Subcutaneous abdominal adipose tissue (tissue), 5 donors: ENCODE measurements at regions not wholly inside any gene's neighbourhood (a gene's known extent, or its start where the extent isn't known, plus 50 kb on each side); places are given as distances from the start of the nearest gene placed in this dataset.
"Not testable (repeated sequence)": the region's sequence is repeated elsewhere in the genome, so short reads cannot be mapped to it uniquely, and the experiment has no call there.

Experiments
- H3K27ac ChIP-seq: one replicate; pipeline ENCODE4 v1.7.0; 2013; ENCODE audit warnings: low read depth, mild to moderate bottlenecking, inconsistent platforms, low read length, moderate library complexity
- H3K27me3 ChIP-seq, 5 donors: one replicate each; pipeline ENCODE4 v1.7.0; 2013; ENCODE audit warnings: low read length in 5 of 5, inconsistent platforms in 1 of 5; ENCODE audit not compliant: control insufficient read depth in 5 of 5, insufficient read depth in 4 of 5
- H3K36me3 ChIP-seq, 5 donors: one replicate each; pipeline ENCODE4 v1.7.0; 2013; ENCODE audit warnings: low read length in 5 of 5; ENCODE audit not compliant: control insufficient read depth in 5 of 5, insufficient read depth in 5 of 5
- H3K4me1 ChIP-seq, 5 donors: one replicate each; pipeline ENCODE4 v1.7.0; 2013; ENCODE audit warnings: low read length in 5 of 5, mild to moderate bottlenecking in 3 of 5, moderate library complexity in 1 of 5; ENCODE audit not compliant: control insufficient read depth in 5 of 5, insufficient read depth in 5 of 5
- H3K4me3 ChIP-seq, 5 donors: one replicate each; pipeline ENCODE4 v1.7.0; 2013; ENCODE audit warnings: low read length in 5 of 5, low read depth in 1 of 5
- H3K9ac ChIP-seq, 5 donors: one replicate each; pipeline ENCODE4 v1.7.0; 2013; ENCODE audit warnings: low read length in 5 of 5, mild to moderate bottlenecking in 4 of 5, moderate library complexity in 3 of 5
- H3K9me3 ChIP-seq, 5 donors: one replicate each; pipeline ENCODE4 v1.7.0; 2013; ENCODE audit warnings: low read length in 5 of 5; ENCODE audit not compliant: control insufficient read depth in 5 of 5
- donor health status: healthy.
- donor health status: healthy.
- donor health status: healthy.
- donor health status: healthy.
- donor health status: healthy.

GRCh38 chr16:64272028-64272427, 849.8 kb downstream of the CDH11 start:
- Histone ChIP-seq H3K9me3 (peaks cover 0 to 4% (median 0%) of the 10 kb centered on the region in 5 donors), H3K27me3 (no peaks in the 10 kb centered on the region), H3K36me3 (no peaks in the 10 kb centered on the region), H3K4me1 (no peaks in the 10 kb centered on the region), H3K27ac (no peak overlapping the region), H3K4me3 (no peak overlapping the region), H3K9ac (no peak overlapping the region)

GRCh38 chr16:64269756-64270155, 852.1 kb downstream of the CDH11 start:
- Histone ChIP-seq H3K27me3 (no peaks in the 10 kb centered on the region), H3K27ac (no peak overlapping the region), H3K4me3 (no peak overlapping the region), H3K9me3 (peaks cover 0 to 4% (median 0%) of the 10 kb centered on the region in 5 donors), H3K36me3 (no peaks in the 10 kb centered on the region), H3K4me1 (no peaks in the 10 kb centered on the region), H3K9ac (no peak overlapping the region)

GRCh38 chr16:64265756-64266155, 856.1 kb downstream of the CDH11 start:
- no peak overlapping the region for H3K27ac ChIP-seq

GRCh38 chr16:64260631-64261401, 861.0 kb downstream of the CDH11 start:
- not testable (repeated sequence) for H3K9ac ChIP-seq, H3K27ac ChIP-seq, H3K36me3 ChIP-seq, H3K4me3 ChIP-seq, H3K4me1 ChIP-seq, H3K9me3 ChIP-seq, H3K27me3 ChIP-seq

More at GRCh38 chr16:64265756-64266155, 856.1 kb downstream of the CDH11 start:
- no peaks in the 10 kb centered on the region for H3K27me3 ChIP-seq
- H3K36me3 ChIP-seq = no peaks in the 10 kb centered on the region
- H3K9me3 ChIP-seq = peaks cover 0 to 4% (median 0%) of the 10 kb centered on the region in 5 donors
- H3K4me1 ChIP-seq = no peaks in the 10 kb centered on the region
- no peak overlapping the region for H3K4me3 ChIP-seq
- H3K9ac ChIP-seq = no peak overlapping the region

GRCh38 chr16:64254443-64255367, 867.2 kb downstream of the CDH11 start:
- Histone ChIP-seq H3K9ac (no peak overlapping the region), H3K4me3 (no peak overlapping the region), H3K36me3 (no peaks in the 10 kb centered on the region), H3K9me3 (no peaks in the 10 kb centered on the region), H3K4me1 (peaks cover 0 to 3% (median 0%) of the 10 kb centered on the region in 5 donors), H3K27me3 (no peaks in the 10 kb centered on the region), H3K27ac (no peak overlapping the region)

GRCh38 chr16:64253525-64253924, 868.3 kb downstream of the CDH11 start:
- Histone ChIP-seq H3K4me3 (no peak overlapping the region), H3K9ac (no peak overlapping the region)

GRCh38 chr16:64253096-64253495, 868.8 kb downstream of the CDH11 start:
- peaks cover 0 to 3% (median 0%) of the 10 kb centered on the region in 5 donors for H3K4me1 ChIP-seq
- no peaks in the 10 kb centered on the region for H3K27me3 ChIP-seq
- no peak overlapping the region for H3K4me3 ChIP-seq
- H3K36me3 ChIP-seq = no peaks in the 10 kb centered on the region
- H3K9me3 ChIP-seq = no peaks in the 10 kb centered on the region
- H3K27ac ChIP-seq = no peak overlapping the region
- H3K9ac ChIP-seq = no peak overlapping the region

More at GRCh38 chr16:64253525-64253924, 868.3 kb downstream of the CDH11 start:
- Histone ChIP-seq H3K4me1 (peaks cover 0 to 3% (median 0%) of the 10 kb centered on the region in 5 donors), H3K27ac (no peak overlapping the region), H3K36me3 (no peaks in the 10 kb centered on the region), H3K27me3 (no peaks in the 10 kb centered on the region), H3K9me3 (no peaks in the 10 kb centered on the region)

GRCh38 chr16:64251742-64252141, 870.1 kb downstream of the CDH11 start:
- no peak overlapping the region for H3K4me3 ChIP-seq
- H3K36me3 ChIP-seq = no peaks in the 10 kb centered on the region
- H3K27ac ChIP-seq = no peak overlapping the region
- peaks cover 0 to 3% (median 0%) of the 10 kb centered on the region in 5 donors for H3K4me1 ChIP-seq
- H3K9me3 ChIP-seq = no peaks in the 10 kb centered on the region
- no peak overlapping the region for H3K9ac ChIP-seq
- H3K27me3 ChIP-seq = no peaks in the 10 kb centered on the region

- no peaks in the 10 kb centered on the region for H3K27me3 ChIP-seq
- no peaks in the 10 kb centered on the region for H3K36me3 ChIP-seq
- peaks cover 0 to 3% (median 0%) of the 10 kb centered on the region in 5 donors for H3K4me1 ChIP-seq
- H3K4me3 ChIP-seq = no peak overlapping the region
- no peak overlapping the region for H3K27ac ChIP-seq
- H3K9ac ChIP-seq = no peak overlapping the region
- no peaks in the 10 kb centered on the region for H3K9me3 ChIP-seq
Measured at GRCh38 chr16:64250866-64251265, 871.0 kb downstream of the CDH11 start.

- no peak overlapping the region for H3K27ac ChIP-seq
- no peaks in the 10 kb centered on the region for H3K27me3 ChIP-seq
- H3K36me3 ChIP-seq = no peaks in the 10 kb centered on the region
- peaks cover 0 to 5% (median 0%) of the 10 kb centered on the region in 5 donors for H3K4me1 ChIP-seq
- no peak overlapping the region for H3K4me3 ChIP-seq
- peaks cover 0 to 7% (median 0%) of the 10 kb centered on the region in 5 donors for H3K9me3 ChIP-seq
- H3K9ac ChIP-seq = no peak overlapping the region
Measured at GRCh38 chr16:64242492-64242891, 879.4 kb downstream of the CDH11 start.
